ENCODE measurements at regions not wholly inside any gene's neighbourhood (a gene's known extent, or its start where the extent isn't known, plus 50 kb on each side); places are given as distances from the start of the nearest gene placed in this dataset.

DNA sequence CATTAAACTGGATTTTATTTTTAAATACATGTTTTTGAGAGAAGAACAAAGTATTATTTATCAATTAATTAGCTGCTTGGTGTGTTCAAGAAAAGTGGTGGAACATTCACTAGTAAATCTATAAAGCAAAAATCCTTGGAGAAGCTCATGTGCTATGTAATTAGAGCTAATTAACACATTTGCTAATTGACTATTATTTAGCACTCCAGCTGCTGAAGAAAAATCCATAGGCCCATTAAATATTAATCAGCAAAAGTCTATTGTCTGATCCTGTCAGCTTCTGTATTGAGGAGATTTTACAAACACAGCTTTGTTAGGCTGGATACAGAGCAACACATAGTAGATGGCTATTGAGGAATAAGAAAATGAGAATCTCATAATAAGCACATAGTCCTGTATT lies 336.1 kb downstream of the RBM43 start:
- H3K9ac ChIP-seq (ENCODE audit: low read depth in 1 of 2, low read length in 2 of 2) = no peak overlapping the region
- H3K4me3 ChIP-seq (ENCODE audit: low read depth in 1 of 3, low read length in 3 of 3) = no peak overlapping the region
- no peak for DNase-seq (ENCODE audit: low spot score)
- H3K4me1 ChIP-seq (ENCODE audit: control insufficient read depth in 4 of 4, insufficient read depth in 4 of 4, low read length in 3 of 4) = no peaks in the 10 kb centered on the region
- H3K27ac ChIP-seq (ENCODE audit: low read depth in 1 of 2, low read length in 2 of 2) = no peak overlapping the region
- H3K9me3 ChIP-seq (ENCODE audit: control insufficient read depth in 4 of 4, low read length in 3 of 4) = no peaks in the 10 kb centered on the region
- peaks cover 0 to 2% (median 0%) of the 10 kb centered on the region in 4 donors for H3K27me3 ChIP-seq (ENCODE audit: control insufficient read depth in 4 of 4, insufficient read depth in 4 of 4, low read length in 3 of 4)
- TF ChIP-seq REST (IDR thresholded peaks at IDR 0.05) = no peak
- no peak for TF ChIP-seq FOXA1 (IDR thresholded peaks at IDR 0.05)
- TF ChIP-seq TAF1 (conservative IDR thresholded peaks at IDR 0.05) = no peak
- TF ChIP-seq RAD21 (IDR thresholded peaks at IDR 0.05) = no peak
- TF ChIP-seq JUND (IDR thresholded peaks at IDR 0.05) = no peak
- TF ChIP-seq GABPA (IDR thresholded peaks at IDR 0.05 in 1 of 2, conservative IDR thresholded peaks at IDR 0.05 in 1 of 2) = no peak
- no peak for TF ChIP-seq FOXA2 (IDR thresholded peaks at IDR 0.05)
- TF ChIP-seq RXRA (IDR thresholded peaks at IDR 0.05) = no peak
- TF ChIP-seq HNF4A (conservative IDR thresholded peaks at IDR 0.05) = no peak
- no peaks in the 10 kb centered on the region for H3K36me3 ChIP-seq (ENCODE audit: control insufficient read depth in 4 of 4, insufficient read depth in 3 of 4, low read depth in 1 of 4, low read length in 3 of 4)

GRCh38 chr2:150924878-150925277 lies 336.8 kb downstream of the RBM43 start:
- Histone ChIP-seq H3K27ac (ENCODE audit: low read depth in 1 of 2, low read length in 2 of 2) (no peak overlapping the region), H3K27me3 (ENCODE audit: control insufficient read depth in 4 of 4, insufficient read depth in 4 of 4, low read length in 3 of 4) (peaks cover 0 to 2% (median 0%) of the 10 kb centered on the region in 4 donors), H3K36me3 (ENCODE audit: control insufficient read depth in 4 of 4, insufficient read depth in 3 of 4, low read depth in 1 of 4, low read length in 3 of 4) (no peaks in the 10 kb centered on the region), H3K4me1 (ENCODE audit: control insufficient read depth in 4 of 4, insufficient read depth in 4 of 4, low read length in 3 of 4) (no peaks in the 10 kb centered on the region), H3K9ac (ENCODE audit: low read depth in 1 of 2, low read length in 2 of 2) (no peak overlapping the region), H3K9me3 (ENCODE audit: control insufficient read depth in 4 of 4, low read length in 3 of 4) (no peaks in the 10 kb centered on the region), H3K4me3 (ENCODE audit: low read depth in 1 of 3, low read length in 3 of 3) (no peak overlapping the region)
- WGBS = 70% methylated on average over 5 of the region's 5 CpGs
- TF ChIP-seq HNF4A (conservative IDR thresholded peaks at IDR 0.05) (no peak), TAF1 (conservative IDR thresholded peaks at IDR 0.05) (no peak), SP1 (IDR thresholded peaks at IDR 0.05) (no peak)
- DNase-seq (ENCODE audit: low spot score) = no peak

GRCh38 chr2:150919901-150920300 lies 341.8 kb downstream of the RBM43 start:
- no peak overlapping the region for H3K9ac ChIP-seq (ENCODE audit: low read depth in 1 of 2, low read length in 2 of 2)
- WGBS = 55% methylated on average over 5 of the region's 5 CpGs
- no peak overlapping the region for H3K4me3 ChIP-seq (ENCODE audit: low read depth in 1 of 3, low read length in 3 of 3)
- no peak for DNase-seq (ENCODE audit: low spot score)
- H3K27me3 ChIP-seq (ENCODE audit: control insufficient read depth in 4 of 4, insufficient read depth in 4 of 4, low read length in 3 of 4) = peaks cover 0 to 2% (median 0%) of the 10 kb centered on the region in 4 donors
- no peak overlapping the region for H3K27ac ChIP-seq (ENCODE audit: low read depth in 1 of 2, low read length in 2 of 2)
- H3K36me3 ChIP-seq (ENCODE audit: control insufficient read depth in 4 of 4, insufficient read depth in 3 of 4, low read depth in 1 of 4, low read length in 3 of 4) = no peaks in the 10 kb centered on the region
- TF ChIP-seq, protein P1, sequence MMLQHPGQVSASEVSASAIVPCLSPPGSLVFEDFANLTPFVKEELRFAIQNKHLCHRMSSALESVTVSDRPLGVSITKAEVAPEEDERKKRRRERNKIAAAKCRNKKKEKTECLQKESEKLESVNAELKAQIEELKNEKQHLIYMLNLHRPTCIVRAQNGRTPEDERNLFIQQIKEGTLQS (IDR thresholded peaks at IDR 0.05) = no peak
- no peak for TF ChIP-seq YY1 (IDR thresholded peaks at IDR 0.05)
- no peak for TF ChIP-seq FOXA1 (IDR thresholded peaks at IDR 0.05)
- TF ChIP-seq EGR1 (IDR thresholded peaks at IDR 0.05; ENCODE audit: low read depth in 2 of 2) = no peak
- no peak for TF ChIP-seq TAF1 (conservative IDR thresholded peaks at IDR 0.05)
- TF ChIP-seq, protein P2, sequence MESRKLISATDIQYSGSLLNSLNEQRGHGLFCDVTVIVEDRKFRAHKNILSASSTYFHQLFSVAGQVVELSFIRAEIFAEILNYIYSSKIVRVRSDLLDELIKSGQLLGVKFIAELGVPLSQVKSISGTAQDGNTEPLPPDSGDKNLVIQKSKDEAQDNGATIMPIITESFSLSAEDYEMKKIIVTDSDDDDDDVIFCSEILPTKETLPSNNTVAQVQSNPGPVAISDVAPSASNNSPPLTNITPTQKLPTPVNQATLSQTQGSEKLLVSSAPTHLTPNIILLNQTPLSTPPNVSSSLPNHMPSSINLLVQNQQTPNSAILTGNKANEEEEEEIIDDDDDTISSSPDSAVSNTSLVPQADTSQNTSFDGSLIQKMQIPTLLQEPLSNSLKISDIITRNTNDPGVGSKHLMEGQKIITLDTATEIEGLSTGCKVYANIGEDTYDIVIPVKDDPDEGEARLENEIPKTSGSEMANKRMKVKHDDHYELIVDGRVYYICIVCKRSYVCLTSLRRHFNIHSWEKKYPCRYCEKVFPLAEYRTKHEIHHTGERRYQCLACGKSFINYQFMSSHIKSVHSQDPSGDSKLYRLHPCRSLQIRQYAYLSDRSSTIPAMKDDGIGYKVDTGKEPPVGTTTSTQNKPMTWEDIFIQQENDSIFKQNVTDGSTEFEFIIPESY (IDR thresholded peaks at IDR 0.05) = no peak
- TF ChIP-seq, protein P3, sequence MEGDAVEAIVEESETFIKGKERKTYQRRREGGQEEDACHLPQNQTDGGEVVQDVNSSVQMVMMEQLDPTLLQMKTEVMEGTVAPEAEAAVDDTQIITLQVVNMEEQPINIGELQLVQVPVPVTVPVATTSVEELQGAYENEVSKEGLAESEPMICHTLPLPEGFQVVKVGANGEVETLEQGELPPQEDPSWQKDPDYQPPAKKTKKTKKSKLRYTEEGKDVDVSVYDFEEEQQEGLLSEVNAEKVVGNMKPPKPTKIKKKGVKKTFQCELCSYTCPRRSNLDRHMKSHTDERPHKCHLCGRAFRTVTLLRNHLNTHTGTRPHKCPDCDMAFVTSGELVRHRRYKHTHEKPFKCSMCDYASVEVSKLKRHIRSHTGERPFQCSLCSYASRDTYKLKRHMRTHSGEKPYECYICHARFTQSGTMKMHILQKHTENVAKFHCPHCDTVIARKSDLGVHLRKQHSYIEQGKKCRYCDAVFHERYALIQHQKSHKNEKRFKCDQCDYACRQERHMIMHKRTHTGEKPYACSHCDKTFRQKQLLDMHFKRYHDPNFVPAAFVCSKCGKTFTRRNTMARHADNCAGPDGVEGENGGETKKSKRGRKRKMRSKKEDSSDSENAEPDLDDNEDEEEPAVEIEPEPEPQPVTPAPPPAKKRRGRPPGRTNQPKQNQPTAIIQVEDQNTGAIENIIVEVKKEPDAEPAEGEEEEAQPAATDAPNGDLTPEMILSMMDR (IDR thresholded peaks at IDR 0.05; ENCODE audit: low read depth, low read length, missing input control) = no peak
- TF ChIP-seq FOXA2 (IDR thresholded peaks at IDR 0.05) = no peak
- TF ChIP-seq RXRA (IDR thresholded peaks at IDR 0.05) = no peak
- TF ChIP-seq SP1 (IDR thresholded peaks at IDR 0.05) = no peak
- TF ChIP-seq HNF4A (conservative IDR thresholded peaks at IDR 0.05) = no peak
- TF ChIP-seq, protein P4, sequence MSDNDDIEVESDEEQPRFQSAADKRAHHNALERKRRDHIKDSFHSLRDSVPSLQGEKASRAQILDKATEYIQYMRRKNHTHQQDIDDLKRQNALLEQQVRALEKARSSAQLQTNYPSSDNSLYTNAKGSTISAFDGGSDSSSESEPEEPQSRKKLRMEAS (IDR thresholded peaks at IDR 0.05) = no peak
- TF ChIP-seq HNF4G (IDR thresholded peaks at IDR 0.05) = no peak
- TF ChIP-seq JUND (IDR thresholded peaks at IDR 0.05) = no peak
- no peak for TF ChIP-seq NR2F2 (IDR thresholded peaks at IDR 0.05)
- no peaks in the 10 kb centered on the region for H3K4me1 ChIP-seq (ENCODE audit: control insufficient read depth in 4 of 4, insufficient read depth in 4 of 4, low read length in 3 of 4)
- H3K9me3 ChIP-seq (ENCODE audit: control insufficient read depth in 4 of 4, low read length in 3 of 4) = no peaks in the 10 kb centered on the region

Measured in liver (tissue), 8 donors.